HCT116 (cell line): ENCODE measurements at regions not wholly inside any gene's neighbourhood (a gene's known extent, or its start where the extent isn't known, plus 50 kb on each side); places are given as distances from the start of the nearest gene placed in this dataset.

ENCODE experiments used
- ATAC-seq: fragments of 200-7000 bp; cut with Tn5 transposase; 2 replicates; pipeline ENCODE4 v1.9.1; 2020; ENCODE audit warnings: mild to moderate bottlenecking, moderate library complexity
- BruUV-seq: library from RNA; stranded (reverse); fragments of 400-500 nt; replicated peaks from 2 replicates; lab custom pipeline; 2021; lab: Mats Ljungman, UMichigan
- CTCF ChIA-PET: fragments of 300-600 bp; sonication (Branson Sonifier 250); formaldehyde crosslinking; loops from one replicate; lab custom pipeline; 2021; ENCODE audit warnings: antibody characterized with exemption; lab: Charles Lee
- POLR2A ChIA-PET: fragments of 300-600, 350-600 bp; sonication (Branson Sonifier 250); formaldehyde crosslinking; loops from one replicate; lab custom pipeline; 2021; ENCODE audit warnings: antibody characterized with exemption; lab: Charles Lee
- RAD21 ChIA-PET, 2 experiments: fragments of 300-600 bp; sonication (Branson Sonifier 250); formaldehyde crosslinking; loops; one replicate each; lab custom pipeline; 2023; ENCODE audit warnings: low total read pairs in 2 of 2; ENCODE audit not compliant: uncharacterized antibody in 2 of 2, unreplicated experiment in 2 of 2, low non-redundant PET in 1 of 2; lab: Charles Lee
- DNase-seq: peaks from one replicate; pipeline ENCODE4 v3.0.0-alpha.2; 2010; ENCODE audit warnings: low read depth, low spot score
- H2AFZ ChIP-seq: fragments of 200-600 bp; shearing (Covaris generic), sonication (generic); 2 replicates; pipeline ENCODE4 v1.6.1; 2017; ENCODE audit warnings: low read depth, mixed run types, mixed read lengths, antibody characterized with exemption, low read length; ENCODE audit not compliant: poor library complexity, severe bottlenecking
- H3K27ac ChIP-seq: 2 replicates; pipeline ENCODE4 v1.5.1; 2012; ENCODE audit warnings: low read depth, low read length
- H3K27me3 ChIP-seq: fragments of 200-600 bp; sonication (generic); 2 replicates; pipeline ENCODE4 v1.6.1; 2016; ENCODE audit warnings: mixed run types, low read length, mixed read lengths; ENCODE audit not compliant: insufficient read depth
- H3K36me3 ChIP-seq, 2 experiments: fragments of 200-500 bp in 1 of 2; fragments of 200-600 bp in 1 of 2; sonication (Bioruptor generic) in 1 of 2; sonication (generic) in 1 of 2; 2 replicates each; pipeline versions ENCODE4 v1.5.1 to v1.6.1; 2014 to 2016; ENCODE audit warnings: low read length in 2 of 2, inconsistent platforms in 1 of 2, mixed read lengths in 1 of 2, mixed run types in 1 of 2; ENCODE audit not compliant: insufficient read depth in 2 of 2, control insufficient read depth in 1 of 2
- H3K4me1 ChIP-seq, 2 experiments: fragments of 200-600 bp in 1 of 2; sonication (generic) in 1 of 2; 2 replicates each; pipeline versions ENCODE4 v1.5.1 to v1.6.1; 2012 to 2017; ENCODE audit warnings: low read length in 2 of 2, inconsistent platforms in 1 of 2, mild to moderate bottlenecking in 1 of 2, mixed read lengths in 1 of 2, mixed run types in 1 of 2, moderate library complexity in 1 of 2; ENCODE audit not compliant: insufficient read depth in 2 of 2, control insufficient read depth in 1 of 2
- H3K4me2 ChIP-seq: fragments of 200-600 bp; sonication (generic); 2 replicates; pipeline ENCODE4 v1.6.1; 2017; ENCODE audit warnings: mixed run types, low read length, mixed read lengths
- H3K4me3 ChIP-seq, 2 experiments: fragments of 200-600 bp in 1 of 2; sonication (generic) in 1 of 2; replicated peaks in 1 of 2; 2 replicates each; pipeline ENCODE4 v1.5.1; 2011 to 2016; ENCODE audit warnings: low read length in 2 of 2, control low read depth in 1 of 2, low read depth in 1 of 2, mild to moderate bottlenecking in 1 of 2, mixed read lengths in 1 of 2, mixed run types in 1 of 2
- H3K79me2 ChIP-seq: fragments of 200-600 bp; sonication (generic); 2 replicates; pipeline ENCODE4 v1.6.1; 2017; ENCODE audit warnings: mild to moderate bottlenecking, mixed run types, low read length, moderate library complexity, mixed read lengths; ENCODE audit not compliant: insufficient read depth
- H3K9ac ChIP-seq: fragments of 200-600 bp; sonication (generic); 2 replicates; pipeline ENCODE4 v1.6.1; 2016; ENCODE audit warnings: low read length, mixed read lengths
- H3K9me2 ChIP-seq: fragments of 200-600 bp; sonication (generic), shearing (Covaris generic); 2 replicates; pipeline ENCODE4 v1.6.1; 2017; ENCODE audit warnings: mixed run types, mild to moderate bottlenecking, moderate library complexity; ENCODE audit not compliant: insufficient read depth
- H3K9me3 ChIP-seq, 2 experiments: fragments of 200-500 bp in 1 of 2; fragments of 200-600 bp in 1 of 2; sonication (Bioruptor generic) in 1 of 2; sonication (generic) in 1 of 2; 2 replicates each; pipeline ENCODE4 v1.6.1; 2014 to 2017; ENCODE audit warnings: low read length in 2 of 2, mixed read lengths in 2 of 2, inconsistent platforms in 1 of 2, low read depth in 1 of 2, mild to moderate bottlenecking in 1 of 2, mixed run types in 1 of 2, moderate library complexity in 1 of 2; ENCODE audit not compliant: control insufficient read depth in 1 of 2, insufficient read depth in 1 of 2
- H4K20me1 ChIP-seq: fragments of 200-600 bp; sonication (generic), shearing (Covaris generic); 2 replicates; pipeline ENCODE4 v1.6.1; 2017; ENCODE audit warnings: mixed run types, mild to moderate bottlenecking, moderate library complexity; ENCODE audit not compliant: insufficient read depth
- EGR1 ChIP-seq: IDR thresholded peaks from 2 replicates; pipeline ENCODE4 v1.6.1; 2012; ENCODE audit warnings: low read depth
- ELF1 ChIP-seq: IDR thresholded peaks from 2 replicates; pipeline ENCODE4 v1.6.1; 2012; ENCODE audit warnings: low read depth, borderline replicate concordance
- EZH2phosphoT487 ChIP-seq: fragments of 200-600 bp; IDR thresholded peaks from 2 replicates; pipeline ENCODE4 v1.6.1; 2018; ENCODE audit warnings: antibody characterized with exemption, borderline replicate concordance
- FOSL1 ChIP-seq: IDR thresholded peaks from 2 replicates; pipeline ENCODE4 v1.6.1; 2012; ENCODE audit warnings: low read depth
- JUND ChIP-seq: IDR thresholded peaks from 2 replicates; pipeline ENCODE4 v1.6.1; 2012
- SIN3A ChIP-seq: IDR thresholded peaks from 2 replicates; pipeline ENCODE4 v1.6.1; 2012; ENCODE audit warnings: low read depth
- SRF ChIP-seq: IDR thresholded peaks from 2 replicates; pipeline ENCODE4 v1.6.1; 2012; ENCODE audit warnings: low read depth
- TCF7L2 ChIP-seq: IDR thresholded peaks from 2 replicates; pipeline ENCODE4 v1.7.0; 2011; ENCODE audit warnings: borderline replicate concordance, inconsistent platforms; ENCODE audit not compliant: insufficient read depth, insufficient read length; ENCODE audit errors: extremely low read depth
- YY1 ChIP-seq: IDR thresholded peaks from 2 replicates; pipeline ENCODE4 v1.6.1; 2011; ENCODE audit warnings: low read length, low read depth, moderate library complexity, mild to moderate bottlenecking; ENCODE audit not compliant: insufficient replicate concordance; ENCODE audit errors: extremely low read depth
- ZBTB33 ChIP-seq: IDR thresholded peaks from 2 replicates; pipeline ENCODE4 v1.6.1; 2011; ENCODE audit warnings: mild to moderate bottlenecking, low read length, moderate library complexity; ENCODE audit not compliant: insufficient replicate concordance; ENCODE audit errors: extremely low read depth
- ZFX ChIP-seq: fragments of 450-650 bp; IDR thresholded peaks from 2 replicates; pipeline ENCODE4 v1.6.1; 2017
- ZNF274 ChIP-seq: fragments of 200-500 bp; sonication (Bioruptor generic); IDR thresholded peaks from 2 replicates; pipeline ENCODE4 v1.6.1; 2014; ENCODE audit warnings: mild to moderate bottlenecking, low read depth, low read length, inconsistent platforms
- intact Hi-C: fragments of 100-400 bp; cut with micrococcal nuclease; formaldehyde crosslinking; loops from 2 replicates; pipeline ENCODE4 v1.10.0; 2022

DNA sequence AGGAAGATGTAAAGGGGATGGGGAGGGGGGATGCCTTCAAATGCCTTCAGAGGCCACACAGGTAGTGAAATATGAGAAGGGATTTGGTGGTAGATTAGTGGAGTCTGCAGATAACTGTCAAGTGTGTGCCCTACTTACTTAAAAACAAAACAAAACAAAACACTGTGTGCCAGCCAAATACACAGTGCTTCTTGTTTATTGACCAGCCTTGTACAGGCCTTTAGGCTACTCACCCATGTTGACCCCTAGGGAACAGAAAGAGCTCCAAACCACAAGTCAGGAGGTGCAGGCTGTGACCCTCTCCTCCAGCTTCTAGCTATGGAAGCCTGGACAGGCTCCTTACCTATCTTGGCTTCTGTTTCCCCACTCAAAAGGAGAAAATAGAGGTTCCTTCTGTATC lies 562.0 kb downstream of the ETNK1 start:
- no peak for TF ChIP-seq EGR1
- no peak for TF ChIP-seq FOSL1
- TF ChIP-seq ZBTB33 = no peak
- no peak for TF ChIP-seq ELF1
- TF ChIP-seq ZNF274 = no peak
- TF ChIP-seq YY1 = no peak
- no peak for TF ChIP-seq SRF
- TF ChIP-seq JUND = no peak
- TF ChIP-seq TCF7L2 = no peak
- no peak for TF ChIP-seq SIN3A
- no peak for TF ChIP-seq EZH2phosphoT487
- TF ChIP-seq ZFX = no peak
- RAD21 ChIA-PET = no interaction called here

More for the DNA sequence above, 562.0 kb downstream of the ETNK1 start:
- ChIA-PET POLR2A (no interaction called here), CTCF (no interaction called here)
- intact Hi-C loops = no loop called here
- H3K27ac ChIP-seq = no peak overlapping the region
- H3K4me2 ChIP-seq = no peak overlapping the region
- ATAC-seq (no peak), DNase-seq (no peak)
- H3K4me1 ChIP-seq = no peaks in the 10 kb centered on the region
- H4K20me1 ChIP-seq = no peaks in the 10 kb centered on the region
- H3K79me2 ChIP-seq = no peaks in the 10 kb centered on the region
- no peak overlapping the region for H3K9ac ChIP-seq
- BruUV-seq = no TSS peak
- H2AFZ ChIP-seq = no peak overlapping the region
- H3K27me3 ChIP-seq = no peaks in the 10 kb centered on the region
- H3K4me3 ChIP-seq = no peak overlapping the region
- H3K9me3 ChIP-seq = peaks cover 3 to 9% of the 10 kb centered on the region in 2 experiments; a peak in 2 of 4 replicates
- H3K9me2 ChIP-seq = no peaks in the 10 kb centered on the region
- no peaks in the 10 kb centered on the region for H3K36me3 ChIP-seq
